Umbilical cord (tissue), 1 donor: ENCODE measurements at regions not wholly inside any gene's neighbourhood (a gene's known extent, or its start where the extent isn't known, plus 50 kb on each side); places are given as distances from the start of the nearest gene placed in this dataset.

Experiments used
- DNase-seq: peaks from one replicate; pipeline ENCODE4 v3.0.0-alpha.2; 2015; ENCODE audit warnings: low spot score

- no peak for DNase-seq
Observed at GRCh38 chr16:72410492-72410891, 238.5 kb upstream of the PMFBP1 start.

- no peak for DNase-seq
Observed at GRCh38 chr16:72409423-72409822, 237.5 kb upstream of the PMFBP1 start.

- no peak for DNase-seq
Observed at GRCh38 chr16:72406390-72406789, 234.4 kb upstream of the PMFBP1 start.

- DNase-seq, result no peak
Observed at GRCh38 chr16:72404299-72404698, 232.3 kb upstream of the PMFBP1 start.

- DNase-seq, result no peak
Observed at GRCh38 chr16:72401084-72401361, 229.1 kb upstream of the PMFBP1 start.

GRCh38 chr16:72400257-72401083 lies 228.5 kb upstream of the PMFBP1 start:
- DNase-seq, result peak; percentile 56

- DNase-seq, result no peak
Observed at GRCh38 chr16:72399811-72400210, 227.9 kb upstream of the PMFBP1 start.

GRCh38 chr16:72397876-72398275 lies 225.9 kb upstream of the PMFBP1 start:
- DNase-seq, result no peak

GRCh38 chr16:72394526-72394925 lies 222.6 kb upstream of the PMFBP1 start:
- no peak for DNase-seq

- DNase-seq, result no peak
Observed at GRCh38 chr16:72389791-72390190, 217.8 kb upstream of the PMFBP1 start.

- no peak for DNase-seq
Observed at GRCh38 chr16:72388007-72388406, 216.1 kb upstream of the PMFBP1 start.

GRCh38 chr16:72384651-72385050 lies 212.7 kb upstream of the PMFBP1 start:
- no peak for DNase-seq

GRCh38 chr16:72380283-72380682 lies 208.3 kb upstream of the PMFBP1 start:
- DNase-seq, result no peak

- DNase-seq, result no peak
Observed at GRCh38 chr16:72373201-72373600, 201.2 kb upstream of the PMFBP1 start.

GRCh38 chr16:72372087-72373045 lies 200.4 kb upstream of the PMFBP1 start:
- DNase-seq, result peak; percentile 57

- peak; percentile 54 for DNase-seq
Observed at GRCh38 chr16:72371307-72372086, 199.5 kb upstream of the PMFBP1 start.

GRCh38 chr16:72369274-72369673 lies 197.3 kb upstream of the PMFBP1 start:
- no peak for DNase-seq

GRCh38 chr16:72367851-72368250 lies 195.9 kb upstream of the PMFBP1 start:
- DNase-seq, result no peak

GRCh38 chr16:72362973-72363372 lies 191.0 kb upstream of the PMFBP1 start:
- DNase-seq, result no peak

GRCh38 chr16:72362476-72362875 lies 190.5 kb upstream of the PMFBP1 start:
- no peak for DNase-seq

- DNase-seq, result peak; percentile 72
Observed at GRCh38 chr16:72357910-72358309, 186.0 kb upstream of the PMFBP1 start.

- no peak for DNase-seq
Observed at GRCh38 chr16:72355561-72355960, 183.6 kb upstream of the PMFBP1 start.
